ENCODE measurements at regions not wholly inside any gene's neighbourhood (a gene's known extent, or its start where the extent isn't known, plus 50 kb on each side); places are given as distances from the start of the nearest gene placed in this dataset.
"Not testable (repeated sequence)": the region's sequence is repeated elsewhere in the genome, so short reads cannot be mapped to it uniquely, and the experiment has no call there.

- no peaks in the 10 kb centered on the region for H3K9me3 ChIP-seq (ENCODE audit: control insufficient read depth in 1 of 2, insufficient read depth in 1 of 2, low read length in 2 of 2)
- TF ChIP-seq CTCF (IDR thresholded peaks at IDR 0.05), result no peak
- Mint-ChIP-seq H3K36me3 (ENCODE audit: low read depth) (no peaks in the 10 kb centered on the region), H3K4me3 (no peak overlapping the region), H3K27ac (peak overlapping the region; percentile 1), H3K9me3 (no peaks in the 10 kb centered on the region), H3K4me1 (ENCODE audit: low read depth) (peaks cover 19% of the 10 kb centered on the region), H3K27me3 (no peaks in the 10 kb centered on the region)
- H3K27me3 ChIP-seq (ENCODE audit: control insufficient read depth in 1 of 2, insufficient read depth in 2 of 2, low read length in 2 of 2), result no peaks in the 10 kb centered on the region
- CTCF ChIA-PET, result no interaction called here
- intact Hi-C loops (cut with DNase I, micrococcal nuclease), result no loop called here
- POLR2A ChIA-PET, result interaction anchor here (0.9 to 1.4 kb wide), 3 partner anchors 163 to 184 kb away, joined by 3 to 4 read pairs (median 3); no protein-coding TSS in a partner anchor
- ATAC-seq (ENCODE audit: poor library complexity) (no peak), DNase-seq (peak in 2 of 14 experiments; percentile 11 to 48)
- peaks cover 4% of the 10 kb centered on the region for H3K4me1 ChIP-seq (ENCODE audit: insufficient read depth, low read length)
- no peaks in the 10 kb centered on the region for H3K36me3 ChIP-seq (ENCODE audit: insufficient read depth, low read length)
- no peak overlapping the region for H3K27ac ChIP-seq (ENCODE audit: low read depth in 1 of 2, low read length in 2 of 2)
- no peak overlapping the region for H3K4me3 ChIP-seq (ENCODE audit: low read length)
Observed at GRCh38 chr4:38482696-38483095, 181.3 kb upstream of the KLF3 start.

GRCh38 chr4:38483628-38484027, 180.4 kb upstream of the KLF3 start:
- H3K4me1 Mint-ChIP-seq (ENCODE audit: low read depth), result peaks cover 22% of the 10 kb centered on the region
- H3K36me3 ChIP-seq (ENCODE audit: insufficient read depth, low read length); ATAC-seq (ENCODE audit: poor library complexity); DNase-seq; H3K36me3 Mint-ChIP-seq (ENCODE audit: low read depth); H3K27ac Mint-ChIP-seq; H3K27ac ChIP-seq (ENCODE audit: low read depth in 1 of 2, low read length in 2 of 2); H3K4me3 ChIP-seq (ENCODE audit: low read length); H3K27me3 Mint-ChIP-seq; H3K4me3 Mint-ChIP-seq; H3K9me3 Mint-ChIP-seq; H3K27me3 ChIP-seq (ENCODE audit: control insufficient read depth in 1 of 2, insufficient read depth in 2 of 2, low read length in 2 of 2); CTCF ChIA-PET; H3K4me1 ChIP-seq (ENCODE audit: insufficient read depth, low read length); intact Hi-C loops (cut with DNase I, micrococcal nuclease); H3K9me3 ChIP-seq (ENCODE audit: control insufficient read depth in 1 of 2, insufficient read depth in 1 of 2, low read length in 2 of 2): not testable (repeated sequence)
- POLR2A ChIA-PET, result interaction anchor here (1.4 kb wide), 1 partner anchor 164 kb away, joined by 3 read pairs; no protein-coding TSS in a partner anchor

GRCh38 chr4:38489011-38489861, 174.8 kb upstream of the KLF3 start:
- Mint-ChIP-seq H3K36me3 (ENCODE audit: low read depth) (no peaks in the 10 kb centered on the region), H3K4me3 (peak overlapping the region; percentile 73), H3K4me1 (ENCODE audit: low read depth) (peaks cover 40% of the 10 kb centered on the region), H3K9me3 (no peaks in the 10 kb centered on the region), H3K27ac (peak overlapping the region; percentile 93), H3K27me3 (no peaks in the 10 kb centered on the region)
- no peak for DNase-seq
- ATAC-seq (ENCODE audit: poor library complexity), result no peak
- no peaks in the 10 kb centered on the region for H3K9me3 ChIP-seq (ENCODE audit: control insufficient read depth in 1 of 2, insufficient read depth in 1 of 2, low read length in 2 of 2)
- ChIA-PET POLR2A (interaction anchor here (0.8 to 1.3 kb wide), 7 partner anchors 9 to 186 kb away, joined by 3 to 6 read pairs (median 3); no protein-coding TSS in a partner anchor), CTCF (interaction anchor here (1.5 kb wide), 1 partner anchor 102 kb away, joined by 3 read pairs; no protein-coding TSS in a partner anchor)
- no peaks in the 10 kb centered on the region for H3K27me3 ChIP-seq (ENCODE audit: control insufficient read depth in 1 of 2, insufficient read depth in 2 of 2, low read length in 2 of 2)
- H3K27ac ChIP-seq (ENCODE audit: low read depth in 1 of 2, low read length in 2 of 2), result peak overlapping the region; percentile 21 to 39
- peaks cover 30% of the 10 kb centered on the region for H3K4me1 ChIP-seq (ENCODE audit: insufficient read depth, low read length)
- H3K36me3 ChIP-seq (ENCODE audit: insufficient read depth, low read length), result no peaks in the 10 kb centered on the region
- H3K4me3 ChIP-seq (ENCODE audit: low read length), result no peak overlapping the region
- no peak for TF ChIP-seq CTCF (IDR thresholded peaks at IDR 0.05)
- intact Hi-C loops (cut with DNase I, micrococcal nuclease), result no loop called here
